Natural killer cell (primary cell): ENCODE measurements at regions not wholly inside any gene's neighbourhood (a gene's known extent, or its start where the extent isn't known, plus 50 kb on each side); places are given as distances from the start of the nearest gene placed in this dataset.

Experiments
- ATAC-seq, 3 donors: fragments of 150-1000 bp in 2 of 3; fragments of 200-7000 bp in 1 of 3; cut with Tn5 transposase; 1 replicate in 1 of 3; 2 replicates in 2 of 3; pipeline ENCODE4 v1.10.0; 2021; ENCODE audit warnings: mild to moderate bottlenecking in 2 of 3, moderate library complexity in 2 of 3
- DNase-seq, 2 donors: peaks; one replicate each; pipeline versions ENCODE4 v3.0.0 to v3.0.0-alpha.2; 2013 to 2021; ENCODE audit warnings: mixed read lengths in 1 of 2
- H3K27ac ChIP-seq: one replicate; pipeline ENCODE4 v1.5.1; 2013; ENCODE audit warnings: mild to moderate bottlenecking, low read length
- H3K27me3 ChIP-seq: one replicate; pipeline ENCODE4 v1.6.1; 2013; ENCODE audit warnings: low read length; ENCODE audit not compliant: control insufficient read depth, insufficient read depth
- H3K36me3 ChIP-seq: one replicate; pipeline ENCODE4 v1.6.1; 2013; ENCODE audit warnings: low read length; ENCODE audit not compliant: control insufficient read depth, insufficient read depth
- H3K4me1 ChIP-seq: one replicate; pipeline ENCODE4 v1.6.1; 2013; ENCODE audit warnings: low read length; ENCODE audit not compliant: control insufficient read depth, insufficient read depth
- H3K4me3 ChIP-seq: one replicate; pipeline ENCODE4 v1.5.1; 2013; ENCODE audit warnings: low read length
- H3K9me3 ChIP-seq: one replicate; pipeline ENCODE4 v1.6.1; 2013; ENCODE audit warnings: low read length; ENCODE audit not compliant: control insufficient read depth, insufficient read depth
- H3K27ac Mint-ChIP-seq, 2 donors: one replicate each; pipeline ENCODE4 v1.8.0; 2022; ENCODE audit warnings: mild to moderate bottlenecking in 2 of 2, mixed read lengths in 2 of 2, moderate library complexity in 1 of 2
- H3K27me3 Mint-ChIP-seq, 2 donors: one replicate each; pipeline ENCODE4 v1.8.0; 2022; ENCODE audit warnings: low read depth in 2 of 2, mixed read lengths in 2 of 2
- H3K36me3 Mint-ChIP-seq: one replicate; pipeline ENCODE4 v1.8.0; 2022; ENCODE audit warnings: mixed read lengths
- H3K4me1 Mint-ChIP-seq, 2 donors: one replicate each; pipeline ENCODE4 v1.8.0; 2022; ENCODE audit warnings: mixed read lengths in 2 of 2
- H3K4me3 Mint-ChIP-seq: one replicate; pipeline ENCODE4 v1.8.0; 2022; ENCODE audit warnings: mild to moderate bottlenecking, moderate library complexity, mixed read lengths
- H3K9me3 Mint-ChIP-seq, 2 donors: one replicate each; pipeline ENCODE4 v1.8.0; 2022; ENCODE audit warnings: mixed read lengths in 2 of 2
- CTCF ChIP-seq: fragments of 200-600 bp; IDR thresholded peaks from one replicate; pipeline ENCODE4 v1.8.0; 2022; ENCODE audit warnings: antibody characterized with exemption
- WGBS: methylation state at CpG from one replicate; pipeline ENCODE4 v1.1.7; 2013; ENCODE audit warnings: missing lambda C conversion rate; ENCODE audit not compliant: insufficient coverage; 5-methylcytosine and 5-hydroxymethylcytosine counted together
- intact Hi-C: fragments of 100-400 bp; cut with micrococcal nuclease; formaldehyde crosslinking; loops from one replicate; pipeline ENCODE4 v1.14.2; 2022

DNA sequence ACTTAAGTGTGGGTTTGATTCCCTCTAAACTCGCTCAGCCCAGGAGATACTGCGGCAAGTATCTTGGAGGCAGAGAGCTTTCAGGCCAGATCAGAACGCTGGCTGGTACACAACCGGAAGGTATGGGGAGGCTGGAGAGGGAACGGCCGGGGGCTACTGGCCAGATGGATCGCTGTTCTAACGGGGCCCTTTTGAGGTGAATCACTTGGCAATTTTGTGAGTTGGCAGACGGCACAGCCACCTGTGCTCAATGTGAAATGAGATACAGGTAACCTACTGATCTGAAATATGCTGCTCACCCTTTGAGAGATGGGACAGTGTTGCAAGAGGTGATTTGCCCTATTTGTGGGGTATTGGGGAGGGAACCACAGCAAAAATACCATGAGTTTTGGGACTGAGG lies 622.9 kb upstream of the RBFOX1 start:
- no peak for DNase-seq
- Histone ChIP-seq H3K27ac (no peak overlapping the region), H3K36me3 (no peaks in the 10 kb centered on the region), H3K27me3 (no peaks in the 10 kb centered on the region), H3K4me3 (no peak overlapping the region), H3K4me1 (no peaks in the 10 kb centered on the region), H3K9me3 (no peaks in the 10 kb centered on the region)
- no peaks in the 10 kb centered on the region for H3K27me3 Mint-ChIP-seq
- 87% methylated on average over 9 of the region's 9 CpGs for WGBS
- no peaks in the 10 kb centered on the region for H3K36me3 Mint-ChIP-seq
- ATAC-seq = no peak
- H3K9me3 Mint-ChIP-seq = peaks cover 2 to 8% of the 10 kb centered on the region in 2 donors
- no peaks in the 10 kb centered on the region for H3K4me1 Mint-ChIP-seq
- no peak for TF ChIP-seq CTCF
- no peak overlapping the region for H3K27ac Mint-ChIP-seq
- H3K4me3 Mint-ChIP-seq = no peak overlapping the region
- intact Hi-C loops = no loop called here

DNA sequence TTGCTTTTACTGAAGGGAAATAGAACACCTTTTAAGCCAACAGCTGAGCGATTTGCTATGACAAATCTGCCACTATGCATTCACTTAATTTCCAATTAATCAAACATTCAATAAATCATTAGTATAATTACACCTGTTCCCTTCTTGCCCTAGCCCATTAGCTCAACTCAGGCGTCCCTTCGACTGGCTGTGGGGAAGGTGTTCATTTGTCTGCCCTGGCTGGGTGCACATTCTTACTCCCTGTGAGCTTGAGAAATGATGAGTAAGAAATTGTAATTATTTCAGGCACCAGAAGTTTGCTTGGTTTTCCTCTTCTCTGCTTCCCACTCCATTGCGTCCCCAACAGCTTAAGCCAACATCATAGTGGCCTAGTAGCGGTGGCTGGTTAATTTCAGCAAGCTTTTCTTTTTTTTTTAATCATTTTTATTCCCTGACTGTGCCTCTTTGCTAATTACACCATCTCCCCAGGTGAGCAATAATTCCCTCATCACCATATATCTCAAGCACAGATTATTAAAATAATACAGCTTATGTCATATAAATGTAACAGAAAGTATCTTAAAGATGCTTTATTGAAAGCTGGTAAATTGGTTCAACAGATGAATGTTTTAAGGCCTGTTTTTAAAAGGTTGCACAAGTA lies 623.9 kb upstream of the RBFOX1 start:
- no peak overlapping the region for H3K4me3 Mint-ChIP-seq
- no peaks in the 10 kb centered on the region for H3K27me3 Mint-ChIP-seq
- 89% methylated on average over 3 of the region's 5 CpGs for WGBS
- intact Hi-C loops = no loop called here
- H3K27ac Mint-ChIP-seq = no peak overlapping the region
- H3K4me1 Mint-ChIP-seq = no peaks in the 10 kb centered on the region
- no peaks in the 10 kb centered on the region for H3K4me1 ChIP-seq
- ATAC-seq (no peak), DNase-seq (no peak)
- H3K27me3 ChIP-seq = no peaks in the 10 kb centered on the region
- TF ChIP-seq CTCF = no peak
- no peaks in the 10 kb centered on the region for H3K36me3 Mint-ChIP-seq
- H3K9me3 ChIP-seq = no peaks in the 10 kb centered on the region
- peaks cover 4 to 8% of the 10 kb centered on the region in 2 donors for H3K9me3 Mint-ChIP-seq
- H3K4me3 ChIP-seq = no peak overlapping the region
- H3K27ac ChIP-seq = no peak overlapping the region
- no peaks in the 10 kb centered on the region for H3K36me3 ChIP-seq

DNA sequence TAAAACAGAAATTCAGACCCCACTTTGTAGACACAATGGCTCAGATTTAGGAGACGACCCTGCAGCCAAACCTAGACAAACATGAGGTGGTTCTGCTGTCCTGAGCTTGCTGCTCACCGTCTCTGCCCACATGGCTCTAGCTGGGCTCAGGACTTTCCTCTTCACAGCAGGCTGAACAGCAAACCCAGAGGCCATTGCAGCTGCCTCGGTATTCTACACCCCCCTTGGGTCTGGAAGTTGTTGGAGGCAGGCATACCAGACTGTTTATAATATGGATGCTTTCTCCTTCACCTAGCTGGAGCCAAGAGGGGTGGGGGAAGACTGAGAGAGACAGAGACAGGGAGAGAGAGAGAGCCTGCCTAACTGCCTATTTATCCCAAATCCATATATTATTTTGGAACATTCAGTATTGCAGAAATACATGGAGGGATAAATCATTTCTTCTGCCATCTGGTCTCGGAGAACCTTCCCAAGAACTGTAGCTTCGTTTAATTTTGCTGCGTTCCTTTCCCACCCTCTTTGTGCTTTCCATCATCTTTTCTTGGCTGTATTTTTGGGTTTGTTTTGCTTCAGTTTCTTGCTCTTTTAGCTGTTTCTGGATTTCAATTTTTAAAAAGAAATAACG lies 628.2 kb upstream of the RBFOX1 start:
- no peaks in the 10 kb centered on the region for H3K36me3 Mint-ChIP-seq
- no peak for DNase-seq
- H3K27ac Mint-ChIP-seq = no peak overlapping the region
- no peaks in the 10 kb centered on the region for H3K27me3 Mint-ChIP-seq
- intact Hi-C loops = no loop called here
- whole genome bisulfite sequencing = 71% methylated on average over 7 of the region's 7 CpGs
- H3K9me3 Mint-ChIP-seq = peaks cover 0 to 3% of the 10 kb centered on the region in 2 donors
- Histone ChIP-seq H3K4me1 (no peaks in the 10 kb centered on the region), H3K27ac (no peak overlapping the region), H3K4me3 (no peak overlapping the region), H3K9me3 (no peaks in the 10 kb centered on the region), H3K36me3 (no peaks in the 10 kb centered on the region), H3K27me3 (no peaks in the 10 kb centered on the region)
- H3K4me1 Mint-ChIP-seq = no peaks in the 10 kb centered on the region
- TF ChIP-seq CTCF = no peak
- ATAC-seq = no peak
- no peak overlapping the region for H3K4me3 Mint-ChIP-seq

DNA sequence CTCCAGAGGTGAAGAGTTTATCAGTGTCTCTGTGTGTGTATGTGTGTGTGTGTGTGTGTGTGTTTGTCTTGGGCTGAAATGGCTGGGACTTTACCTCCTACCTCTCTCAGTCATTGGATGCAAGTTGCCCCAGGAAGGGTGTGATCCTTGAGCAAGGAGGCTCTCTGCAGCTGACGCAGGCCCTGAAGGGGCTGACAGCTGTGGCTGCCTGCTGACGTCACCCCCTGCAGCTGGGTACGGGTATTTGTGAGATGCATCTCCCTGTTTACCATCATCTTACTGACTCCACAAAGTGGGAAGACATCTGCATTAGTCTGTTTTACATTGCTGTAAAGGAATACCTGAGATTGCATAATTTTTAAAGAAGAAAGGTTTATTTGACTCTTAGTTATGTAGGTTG lies 631.5 kb upstream of the RBFOX1 start:
- no peak overlapping the region for H3K27ac ChIP-seq
- H3K4me3 ChIP-seq = no peak overlapping the region
- Mint-ChIP-seq H3K27me3 (no peaks in the 10 kb centered on the region), H3K9me3 (peaks cover 0 to 8% of the 10 kb centered on the region in 2 donors), H3K4me3 (no peak overlapping the region), H3K4me1 (no peaks in the 10 kb centered on the region), H3K36me3 (no peaks in the 10 kb centered on the region), H3K27ac (no peak overlapping the region)
- H3K4me1 ChIP-seq = no peaks in the 10 kb centered on the region
- H3K36me3 ChIP-seq = no peaks in the 10 kb centered on the region
- intact Hi-C loops = no loop called here
- H3K27me3 ChIP-seq = no peaks in the 10 kb centered on the region
- TF ChIP-seq CTCF = no peak
- ATAC-seq (no peak), DNase-seq (no peak)
- 85% methylated on average over 2 of the region's 3 CpGs for WGBS
- no peaks in the 10 kb centered on the region for H3K9me3 ChIP-seq
